ENCODE measurements at regions not wholly inside any gene's neighbourhood (a gene's known extent, or its start where the extent isn't known, plus 50 kb on each side); places are given as distances from the start of the nearest gene placed in this dataset.

- Histone ChIP-seq H3K79me2 (replicated peaks; ENCODE audit: insufficient read depth, low read length) (no peaks in the 10 kb centered on the region), H2AFZ (ENCODE audit: low read depth, low read length) (no peak overlapping the region), H3K36me3 (ENCODE audit: insufficient read depth, low read length) (no peaks in the 10 kb centered on the region)
Measured at GRCh38 chr6:51005779-51006178, 187.1 kb downstream of the TFAP2B start.

GRCh38 chr6:51007237-51007636 lies 188.6 kb downstream of the TFAP2B start:
- H4K20me1 ChIP-seq (ENCODE audit: insufficient read depth), result no peaks in the 10 kb centered on the region
- H3K9me2 ChIP-seq (ENCODE audit: insufficient read depth, low read length), result no peaks in the 10 kb centered on the region
- no peaks in the 10 kb centered on the region for H3K27me3 ChIP-seq (ENCODE audit: insufficient read depth, low read depth, low read length)
- H3K27ac ChIP-seq (ENCODE audit: low read length), result no peak overlapping the region
- H3K36me3 ChIP-seq (ENCODE audit: insufficient read depth, low read length), result no peaks in the 10 kb centered on the region
- H2AFZ ChIP-seq (ENCODE audit: low read depth, low read length), result no peak overlapping the region
- H3K9me3 ChIP-seq (ENCODE audit: low read length), result no peaks in the 10 kb centered on the region
- H3K79me2 ChIP-seq (replicated peaks; ENCODE audit: insufficient read depth, low read length), result no peaks in the 10 kb centered on the region
- H3F3A ChIP-seq (ENCODE audit: insufficient read depth, low read length, poor library complexity, severe bottlenecking), result no peaks in the 10 kb centered on the region
- no peak overlapping the region for H3K9ac ChIP-seq (ENCODE audit: low read length)
- no peak overlapping the region for H3K4me3 ChIP-seq (ENCODE audit: low read length)
- H3K4me2 ChIP-seq (ENCODE audit: low read length), result no peak overlapping the region
- no peak for TF ChIP-seq MXI1 (conservative IDR thresholded peaks at IDR 0.05; ENCODE audit: poor library complexity, severe bottlenecking)
- TF ChIP-seq POLR2AphosphoS5 (IDR thresholded peaks at IDR 0.05), result no peak
- no peak for TF ChIP-seq CTCF (IDR thresholded peaks at IDR 0.05; ENCODE audit: poor library complexity, severe bottlenecking)
- TF ChIP-seq REST (IDR thresholded peaks at IDR 0.05; ENCODE audit: borderline replicate concordance), result no peak
- TF ChIP-seq EZH2 (IDR thresholded peaks at IDR 0.05; ENCODE audit: borderline replicate concordance, insufficient read depth, low read length, poor library complexity, severe bottlenecking), result no peak
- no peak for TF ChIP-seq EP300 (conservative IDR thresholded peaks at IDR 0.05; ENCODE audit: poor library complexity, severe bottlenecking)
- TF ChIP-seq TAF1 (IDR thresholded peaks at IDR 0.05; ENCODE audit: low read depth), result no peak

More at GRCh38 chr6:51005779-51006178, 187.1 kb downstream of the TFAP2B start:
- Histone ChIP-seq H3K4me2 (ENCODE audit: low read length) (no peak overlapping the region), H3K9me2 (ENCODE audit: insufficient read depth, low read length) (no peaks in the 10 kb centered on the region), H3K9ac (ENCODE audit: low read length) (no peak overlapping the region), H3K27ac (ENCODE audit: low read length) (no peak overlapping the region), H3K27me3 (ENCODE audit: insufficient read depth, low read depth, low read length) (no peaks in the 10 kb centered on the region), H3K9me3 (ENCODE audit: low read length) (no peaks in the 10 kb centered on the region), H3K4me3 (ENCODE audit: low read length) (no peak overlapping the region), H3F3A (ENCODE audit: insufficient read depth, low read length, poor library complexity, severe bottlenecking) (no peaks in the 10 kb centered on the region), H4K20me1 (ENCODE audit: insufficient read depth) (no peaks in the 10 kb centered on the region)
- TF ChIP-seq TAF1 (IDR thresholded peaks at IDR 0.05; ENCODE audit: low read depth) (no peak), EP300 (conservative IDR thresholded peaks at IDR 0.05; ENCODE audit: poor library complexity, severe bottlenecking) (no peak), RAD21 (conservative IDR thresholded peaks at IDR 0.05) (no peak), MXI1 (conservative IDR thresholded peaks at IDR 0.05; ENCODE audit: poor library complexity, severe bottlenecking) (no peak), CTCF (IDR thresholded peaks at IDR 0.05; ENCODE audit: poor library complexity, severe bottlenecking) (no peak), REST (IDR thresholded peaks at IDR 0.05; ENCODE audit: borderline replicate concordance) (no peak), SMC3 (conservative IDR thresholded peaks at IDR 0.05; ENCODE audit: poor library complexity) (no peak), EZH2 (IDR thresholded peaks at IDR 0.05; ENCODE audit: borderline replicate concordance, insufficient read depth, low read length, poor library complexity, severe bottlenecking) (no peak), POLR2AphosphoS5 (IDR thresholded peaks at IDR 0.05) (no peak)

Data from neural cell (in vitro differentiated cells).